ENCODE measurements at regions not wholly inside any gene's neighbourhood (a gene's known extent, or its start where the extent isn't known, plus 50 kb on each side); places are given as distances from the start of the nearest gene placed in this dataset.

GRCh38 chr17:14604591-14605266 is 303.8 kb downstream of the HS3ST3B1 start:
- ATAC-seq (ENCODE audit: low FRiP score) (no peak), DNase-seq (ENCODE audit: low spot score) (no peak)
- no peak for TF ChIP-seq CTCF (IDR thresholded peaks at IDR 0.05)

DNA sequence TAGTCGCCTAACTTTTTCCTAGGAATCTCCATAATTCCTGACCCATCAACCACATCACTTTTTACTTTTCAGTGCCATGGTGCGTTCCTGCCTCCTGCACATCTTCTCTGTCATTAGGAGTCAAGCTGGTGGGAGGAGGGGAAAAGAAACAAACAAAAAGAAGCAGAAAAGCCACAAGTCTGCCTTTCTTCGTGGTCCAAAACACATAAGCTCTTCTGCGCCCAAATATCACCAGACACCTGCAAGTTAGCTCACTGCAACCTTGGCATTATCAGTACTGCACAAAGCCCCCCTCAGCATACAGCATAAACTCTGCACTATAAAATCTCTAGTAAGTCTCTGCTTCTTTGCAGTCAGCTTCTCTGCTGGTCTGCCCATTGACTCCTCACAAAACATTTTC is 295.3 kb downstream of the HS3ST3B1 start:
- ATAC-seq (ENCODE audit: low FRiP score) (no peak), DNase-seq (ENCODE audit: low spot score) (no peak)
- no peak for TF ChIP-seq CTCF (IDR thresholded peaks at IDR 0.05)

DNA sequence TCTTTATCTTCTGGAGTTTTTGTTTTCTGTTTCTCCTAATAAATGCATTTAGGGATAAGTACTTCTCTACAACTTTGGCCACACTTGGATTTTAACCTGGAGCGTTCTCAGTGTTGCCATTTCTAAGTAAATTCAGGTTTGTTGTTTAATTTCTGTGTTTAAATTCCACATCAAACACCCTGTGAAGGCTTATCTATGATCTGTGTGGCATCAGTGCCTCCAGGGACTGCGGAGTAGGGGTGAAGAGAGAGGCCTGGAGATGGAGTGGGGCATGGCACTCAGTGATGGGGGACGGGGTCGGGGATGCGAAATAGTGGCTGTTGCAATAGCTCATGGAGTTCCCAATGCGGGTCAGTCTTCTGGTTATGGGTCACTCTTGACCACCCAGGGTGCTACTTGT is 294.8 kb downstream of the HS3ST3B1 start:
- no peak for DNase-seq (ENCODE audit: low spot score)
- no peak for ATAC-seq (ENCODE audit: low FRiP score)
- TF ChIP-seq CTCF (IDR thresholded peaks at IDR 0.05) = no peak

GRCh38 chr17:14594690-14595089 is 293.8 kb downstream of the HS3ST3B1 start:
- TF ChIP-seq CTCF (IDR thresholded peaks at IDR 0.05) = no peak
- DNase-seq (ENCODE audit: low spot score) = no peak
- ATAC-seq (ENCODE audit: low FRiP score) = no peak

- ATAC-seq (ENCODE audit: low FRiP score) (no peak), DNase-seq (ENCODE audit: low spot score) (no peak)
- TF ChIP-seq CTCF (IDR thresholded peaks at IDR 0.05) = no peak
These were observed 293.1 kb downstream of the HS3ST3B1 start for GRCh38 chr17:14593956-14594355.

GRCh38 chr17:14590459-14591250 is 289.8 kb downstream of the HS3ST3B1 start:
- TF ChIP-seq CTCF (IDR thresholded peaks at IDR 0.05) = no peak
- DNase-seq (ENCODE audit: low spot score) (no peak), ATAC-seq (ENCODE audit: low FRiP score) (no peak)

- ATAC-seq (ENCODE audit: low FRiP score) (no peak), DNase-seq (ENCODE audit: low spot score) (no peak)
- TF ChIP-seq CTCF (IDR thresholded peaks at IDR 0.05) = no peak
These were observed 284.2 kb downstream of the HS3ST3B1 start for GRCh38 chr17:14585099-14585498.

Data from omental fat pad (tissue), 3 donors.